Astrocyte (in vitro differentiated cells and primary cell): ENCODE measurements at regions not wholly inside any gene's neighbourhood (a gene's known extent, or its start where the extent isn't known, plus 50 kb on each side); places are given as distances from the start of the nearest gene placed in this dataset.

Experiments
- DNase-seq: peaks from one replicate; pipeline ENCODE4 v3.0.0-alpha.2; 2010; ENCODE audit warnings: low read depth
- FAIRE-seq: peaks from 2 replicates; lab custom pipeline; 2011; peaks lifted over from hg19 to GRCh38; lab: Jason Lieb, UNC
- H2AFZ ChIP-seq: 2 replicates; pipeline ENCODE4 v1.6.0; 2012; ENCODE audit warnings: low read depth, low read length, inconsistent platforms
- H3K27ac ChIP-seq: 2 replicates; pipeline ENCODE4 v1.5.1; 2011; ENCODE audit warnings: low read depth, low read length, inconsistent platforms
- H3K27me3 ChIP-seq: 2 replicates; pipeline ENCODE4 v1.6.0; 2011; ENCODE audit warnings: low read length, inconsistent platforms; ENCODE audit not compliant: insufficient read depth
- H3K36me3 ChIP-seq: 2 replicates; pipeline ENCODE4 v1.5.1; 2011; ENCODE audit warnings: low read length, inconsistent platforms; ENCODE audit not compliant: insufficient read depth
- H3K4me1 ChIP-seq: 2 replicates; pipeline ENCODE4 v1.5.1; 2011; ENCODE audit warnings: low read length, inconsistent platforms; ENCODE audit not compliant: insufficient read depth
- H3K4me2 ChIP-seq: 2 replicates; pipeline ENCODE4 v1.6.0; 2012; ENCODE audit warnings: low read length, inconsistent platforms
- H3K4me3 ChIP-seq: 2 replicates; pipeline ENCODE4 v1.5.1; 2011; ENCODE audit warnings: low read depth, mild to moderate bottlenecking, low read length, inconsistent platforms; ENCODE audit not compliant: insufficient read depth
- H3K79me2 ChIP-seq: 2 replicates; pipeline ENCODE4 v1.6.0; 2012; ENCODE audit warnings: mild to moderate bottlenecking, low read length, inconsistent platforms; ENCODE audit not compliant: insufficient read depth
- H3K9ac ChIP-seq: 2 replicates; pipeline ENCODE4 v1.6.0; 2012; ENCODE audit warnings: mild to moderate bottlenecking, low read length, inconsistent platforms
- H3K9me3 ChIP-seq: 2 replicates; pipeline ENCODE4 v1.5.1; 2012; ENCODE audit warnings: low read depth, mild to moderate bottlenecking, low read length, inconsistent platforms; ENCODE audit not compliant: insufficient read depth
- H4K20me1 ChIP-seq: 2 replicates; pipeline ENCODE4 v1.6.0; 2012; ENCODE audit warnings: low read length, inconsistent platforms; ENCODE audit not compliant: insufficient read depth
- H3K27ac Mint-ChIP-seq: one replicate; pipeline ENCODE4 v1.8.0; 2021; ENCODE audit warnings: mild to moderate bottlenecking, mixed read lengths; ENCODE audit not compliant: unreplicated experiment
- H3K27me3 Mint-ChIP-seq: one replicate; pipeline ENCODE4 v1.8.0; 2021; ENCODE audit warnings: low read depth, mixed read lengths; ENCODE audit not compliant: unreplicated experiment
- H3K36me3 Mint-ChIP-seq: one replicate; pipeline ENCODE4 v1.8.0; 2021; ENCODE audit warnings: low read depth, mixed read lengths; ENCODE audit not compliant: unreplicated experiment
- H3K4me1 Mint-ChIP-seq: one replicate; pipeline ENCODE4 v1.8.0; 2021; ENCODE audit warnings: low read depth, mixed read lengths; ENCODE audit not compliant: unreplicated experiment
- H3K4me3 Mint-ChIP-seq: one replicate; pipeline ENCODE4 v1.8.0; 2021; ENCODE audit warnings: mild to moderate bottlenecking, moderate library complexity, mixed read lengths; ENCODE audit not compliant: unreplicated experiment
- H3K9me3 Mint-ChIP-seq: one replicate; pipeline ENCODE4 v1.8.0; 2021; ENCODE audit warnings: mild to moderate bottlenecking, mixed read lengths; ENCODE audit not compliant: unreplicated experiment
- CTCF ChIP-seq: IDR thresholded peaks from 2 replicates; pipeline ENCODE4 v1.5.1; 2011; ENCODE audit warnings: low read depth, mild to moderate bottlenecking, inconsistent platforms, low read length, moderate library complexity; ENCODE audit not compliant: insufficient read depth
- EZH2 ChIP-seq: IDR thresholded peaks from 2 replicates; pipeline ENCODE4 v1.6.1; 2012; ENCODE audit warnings: mild to moderate bottlenecking, low read length, inconsistent platforms; ENCODE audit not compliant: insufficient read depth

GRCh38 chr18:77379976-77380509 lies 130.4 kb downstream of the GALR1 start:
- no peaks in the 10 kb centered on the region for H3K27me3 ChIP-seq
- Mint-ChIP-seq H3K4me1 (peaks cover 3% of the 10 kb centered on the region), H3K9me3 (peaks cover 2% of the 10 kb centered on the region), H3K27ac (no peak overlapping the region), H3K27me3 (peaks cover 21% of the 10 kb centered on the region), H3K36me3 (no peaks in the 10 kb centered on the region), H3K4me3 (no peak overlapping the region)
- TF ChIP-seq CTCF = no peak
- no peak for TF ChIP-seq EZH2
- no peaks in the 10 kb centered on the region for H3K79me2 ChIP-seq
- H2AFZ ChIP-seq = no peak overlapping the region
- no peaks in the 10 kb centered on the region for H3K9me3 ChIP-seq
- no peak overlapping the region for H3K9ac ChIP-seq
- DNase-seq (no peak), FAIRE-seq (no peak)
- H3K4me2 ChIP-seq = no peak overlapping the region
- no peaks in the 10 kb centered on the region for H3K4me1 ChIP-seq
- H3K36me3 ChIP-seq = no peaks in the 10 kb centered on the region
- H4K20me1 ChIP-seq = no peaks in the 10 kb centered on the region
- no peak overlapping the region for H3K27ac ChIP-seq
- no peak overlapping the region for H3K4me3 ChIP-seq

- Histone ChIP-seq H3K79me2 (no peaks in the 10 kb centered on the region), H2AFZ (no peak overlapping the region), H4K20me1 (no peaks in the 10 kb centered on the region), H3K9ac (no peak overlapping the region), H3K4me1 (no peaks in the 10 kb centered on the region), H3K4me2 (no peak overlapping the region), H3K27me3 (no peaks in the 10 kb centered on the region), H3K9me3 (no peaks in the 10 kb centered on the region), H3K27ac (no peak overlapping the region), H3K4me3 (no peak overlapping the region), H3K36me3 (no peaks in the 10 kb centered on the region)
- no peak for DNase-seq
- FAIRE-seq = no peak
- Mint-ChIP-seq H3K4me1 (peaks cover 3% of the 10 kb centered on the region), H3K9me3 (peaks cover 2% of the 10 kb centered on the region), H3K36me3 (no peaks in the 10 kb centered on the region), H3K4me3 (no peak overlapping the region), H3K27ac (no peak overlapping the region), H3K27me3 (peaks cover 21% of the 10 kb centered on the region)
- TF ChIP-seq CTCF (no peak), EZH2 (no peak)
Measured at GRCh38 chr18:77380695-77381094, 131.0 kb downstream of the GALR1 start.

- DNase-seq = no peak
- no peak for FAIRE-seq
Measured at GRCh38 chr18:77392321-77392720, 142.7 kb downstream of the GALR1 start.

More at GRCh38 chr18:77392321-77392720, 142.7 kb downstream of the GALR1 start:
- no peak for TF ChIP-seq CTCF
- no peak for TF ChIP-seq EZH2
- Histone ChIP-seq H3K9me3 (no peaks in the 10 kb centered on the region), H2AFZ (no peak overlapping the region), H4K20me1 (no peaks in the 10 kb centered on the region), H3K4me2 (no peak overlapping the region), H3K36me3 (no peaks in the 10 kb centered on the region), H3K27ac (no peak overlapping the region), H3K79me2 (no peaks in the 10 kb centered on the region), H3K27me3 (no peaks in the 10 kb centered on the region), H3K4me3 (no peak overlapping the region), H3K4me1 (no peaks in the 10 kb centered on the region), H3K9ac (no peak overlapping the region)
- no peak overlapping the region for H3K27ac Mint-ChIP-seq
- no peaks in the 10 kb centered on the region for H3K36me3 Mint-ChIP-seq
- no peak overlapping the region for H3K4me3 Mint-ChIP-seq
- no peaks in the 10 kb centered on the region for H3K4me1 Mint-ChIP-seq
- no peaks in the 10 kb centered on the region for H3K9me3 Mint-ChIP-seq
- no peaks in the 10 kb centered on the region for H3K27me3 Mint-ChIP-seq
